ENCODE measurements at regions not wholly inside any gene's neighbourhood (a gene's known extent, or its start where the extent isn't known, plus 50 kb on each side); places are given as distances from the start of the nearest gene placed in this dataset.

DNA sequence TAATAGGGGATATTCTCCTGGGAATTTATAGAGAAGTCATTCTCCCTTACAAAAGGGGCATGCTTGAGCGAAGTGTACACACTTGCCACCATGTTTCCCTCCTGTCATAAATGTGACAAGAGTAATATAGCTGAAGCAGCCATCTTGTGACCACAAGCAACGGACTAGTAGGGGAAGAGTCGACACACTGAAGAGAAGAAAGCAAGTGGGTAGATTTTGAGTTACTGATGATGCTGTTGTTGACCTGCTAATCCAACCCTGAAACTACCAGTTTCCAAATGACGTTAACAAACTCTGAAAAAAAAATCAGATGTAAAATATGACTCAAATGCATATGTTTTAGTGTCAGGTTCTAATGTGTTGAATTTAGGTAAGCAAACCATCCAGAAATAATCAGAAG lies 350.4 kb downstream of the CDH10 start:
- no peaks in the 10 kb centered on the region for H3K36me3 ChIP-seq (ENCODE audit: control insufficient read depth in 2 of 2, insufficient read depth in 2 of 2, low read length in 1 of 2)
- no peaks in the 10 kb centered on the region for H3K9me3 ChIP-seq (replicated peaks; ENCODE audit: control insufficient read depth, insufficient read depth, low read length)
- H4K20me1 ChIP-seq (ENCODE audit: control insufficient read depth, insufficient read depth) = no peaks in the 10 kb centered on the region
- H3K27me3 ChIP-seq (replicated peaks in 1 of 2; ENCODE audit: control insufficient read depth in 2 of 2, insufficient read depth in 2 of 2, low read length in 1 of 2) = no peaks in the 10 kb centered on the region
- CTCF ChIA-PET = no interaction called here
- H3K27ac ChIP-seq (ENCODE audit: control insufficient read depth, insufficient read depth) = no peak overlapping the region
- intact Hi-C loops (cut with micrococcal nuclease; ENCODE audit: unreplicated experiment) (no loop called here), in situ Hi-C loops (cut with MboI) (no loop called here)
- no peak overlapping the region for H3K4me3 ChIP-seq
- no peaks in the 10 kb centered on the region for H3K79me2 ChIP-seq (ENCODE audit: control insufficient read depth, insufficient read depth, low read length)
- POLR2A ChIA-PET = no interaction called here
- no peaks in the 10 kb centered on the region for H3K4me1 ChIP-seq (ENCODE audit: control insufficient read depth, insufficient read depth, low read length)
- BruUV-seq (replicated peaks) = no TSS peak
- no peak for FAIRE-seq
- no peak for DNase-seq (ENCODE audit: low read depth, low spot score)
- SMC1A ChIA-PET (ENCODE audit: uncharacterized antibody, unreplicated experiment) = no interaction called here
- WGBS (ENCODE audit: insufficient coverage, insufficient replicate concordance, low lambda C conversion rate, missing lambda C conversion rate) = 20% methylated on average over 4 of the region's 4 CpGs
- no peak overlapping the region for H3K9ac ChIP-seq (ENCODE audit: control insufficient read depth, insufficient read depth, low read length)
- no peak overlapping the region for H2AFZ ChIP-seq (ENCODE audit: control insufficient read depth, low read depth, low read length)
- RAD21 ChIA-PET (ENCODE audit: unreplicated experiment) = no interaction called here
- no peak overlapping the region for H3K4me2 ChIP-seq (ENCODE audit: control insufficient read depth, insufficient read depth)
- ATAC-seq = peak; percentile 71
- TF ChIP-seq MEF2A (IDR thresholded peaks at IDR 0.05; ENCODE audit: insufficient read depth, low read depth, low read length) (no peak), MAX (IDR thresholded peaks at IDR 0.05; ENCODE audit: low read depth, low read length) (no peak), ZSCAN29 (IDR thresholded peaks at IDR 0.05) (no peak), CEBPB (IDR thresholded peaks at IDR 0.05; ENCODE audit: borderline replicate concordance in 1 of 2, low read depth in 2 of 2, low read length in 2 of 2) (no peak), SREBF1 (IDR thresholded peaks at IDR 0.05; ENCODE audit: low read length) (no peak), KAT2A (conservative IDR thresholded peaks at IDR 0.05; ENCODE audit: control insufficient read depth, low read depth, low read length) (no peak), POU2F2 (IDR thresholded peaks at IDR 0.05; ENCODE audit: borderline replicate concordance, low read depth, low read length) (no peak), SP1 (IDR thresholded peaks at IDR 0.05; ENCODE audit: low read depth, low read length) (no peak), ZNF622 (IDR thresholded peaks at IDR 0.05) (no peak), MEF2B (IDR thresholded peaks at IDR 0.05; ENCODE audit: partially characterized antibody, poor library complexity, severe bottlenecking) (no peak), PKNOX1 (IDR thresholded peaks at IDR 0.05) (no peak), YBX1 (IDR thresholded peaks at IDR 0.05) (no peak)
- TF ChIP-seq, protein P1, sequence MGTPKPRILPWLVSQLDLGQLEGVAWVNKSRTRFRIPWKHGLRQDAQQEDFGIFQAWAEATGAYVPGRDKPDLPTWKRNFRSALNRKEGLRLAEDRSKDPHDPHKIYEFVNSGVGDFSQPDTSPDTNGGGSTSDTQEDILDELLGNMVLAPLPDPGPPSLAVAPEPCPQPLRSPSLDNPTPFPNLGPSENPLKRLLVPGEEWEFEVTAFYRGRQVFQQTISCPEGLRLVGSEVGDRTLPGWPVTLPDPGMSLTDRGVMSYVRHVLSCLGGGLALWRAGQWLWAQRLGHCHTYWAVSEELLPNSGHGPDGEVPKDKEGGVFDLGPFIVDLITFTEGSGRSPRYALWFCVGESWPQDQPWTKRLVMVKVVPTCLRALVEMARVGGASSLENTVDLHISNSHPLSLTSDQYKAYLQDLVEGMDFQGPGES (IDR thresholded peaks at IDR 0.05) = no peak
- TF ChIP-seq, protein P2, sequence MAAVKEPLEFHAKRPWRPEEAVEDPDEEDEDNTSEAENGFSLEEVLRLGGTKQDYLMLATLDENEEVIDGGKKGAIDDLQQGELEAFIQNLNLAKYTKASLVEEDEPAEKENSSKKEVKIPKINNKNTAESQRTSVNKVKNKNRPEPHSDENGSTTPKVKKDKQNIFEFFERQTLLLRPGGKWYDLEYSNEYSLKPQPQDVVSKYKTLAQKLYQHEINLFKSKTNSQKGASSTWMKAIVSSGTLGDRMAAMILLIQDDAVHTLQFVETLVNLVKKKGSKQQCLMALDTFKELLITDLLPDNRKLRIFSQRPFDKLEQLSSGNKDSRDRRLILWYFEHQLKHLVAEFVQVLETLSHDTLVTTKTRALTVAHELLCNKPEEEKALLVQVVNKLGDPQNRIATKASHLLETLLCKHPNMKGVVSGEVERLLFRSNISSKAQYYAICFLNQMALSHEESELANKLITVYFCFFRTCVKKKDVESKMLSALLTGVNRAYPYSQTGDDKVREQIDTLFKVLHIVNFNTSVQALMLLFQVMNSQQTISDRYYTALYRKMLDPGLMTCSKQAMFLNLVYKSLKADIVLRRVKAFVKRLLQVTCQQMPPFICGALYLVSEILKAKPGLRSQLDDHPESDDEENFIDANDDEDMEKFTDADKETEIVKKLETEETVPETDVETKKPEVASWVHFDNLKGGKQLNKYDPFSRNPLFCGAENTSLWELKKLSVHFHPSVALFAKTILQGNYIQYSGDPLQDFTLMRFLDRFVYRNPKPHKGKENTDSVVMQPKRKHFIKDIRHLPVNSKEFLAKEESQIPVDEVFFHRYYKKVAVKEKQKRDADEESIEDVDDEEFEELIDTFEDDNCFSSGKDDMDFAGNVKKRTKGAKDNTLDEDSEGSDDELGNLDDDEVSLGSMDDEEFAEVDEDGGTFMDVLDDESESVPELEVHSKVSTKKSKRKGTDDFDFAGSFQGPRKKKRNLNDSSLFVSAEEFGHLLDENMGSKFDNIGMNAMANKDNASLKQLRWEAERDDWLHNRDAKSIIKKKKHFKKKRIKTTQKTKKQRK (IDR thresholded peaks at IDR 0.05; ENCODE audit: low read depth, low read length) = no peak
- TF ChIP-seq, protein P3, sequence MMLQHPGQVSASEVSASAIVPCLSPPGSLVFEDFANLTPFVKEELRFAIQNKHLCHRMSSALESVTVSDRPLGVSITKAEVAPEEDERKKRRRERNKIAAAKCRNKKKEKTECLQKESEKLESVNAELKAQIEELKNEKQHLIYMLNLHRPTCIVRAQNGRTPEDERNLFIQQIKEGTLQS (IDR thresholded peaks at IDR 0.05; ENCODE audit: borderline replicate concordance, extremely low read depth, low read depth, low read length) = no peak
- TF ChIP-seq, protein P4, sequence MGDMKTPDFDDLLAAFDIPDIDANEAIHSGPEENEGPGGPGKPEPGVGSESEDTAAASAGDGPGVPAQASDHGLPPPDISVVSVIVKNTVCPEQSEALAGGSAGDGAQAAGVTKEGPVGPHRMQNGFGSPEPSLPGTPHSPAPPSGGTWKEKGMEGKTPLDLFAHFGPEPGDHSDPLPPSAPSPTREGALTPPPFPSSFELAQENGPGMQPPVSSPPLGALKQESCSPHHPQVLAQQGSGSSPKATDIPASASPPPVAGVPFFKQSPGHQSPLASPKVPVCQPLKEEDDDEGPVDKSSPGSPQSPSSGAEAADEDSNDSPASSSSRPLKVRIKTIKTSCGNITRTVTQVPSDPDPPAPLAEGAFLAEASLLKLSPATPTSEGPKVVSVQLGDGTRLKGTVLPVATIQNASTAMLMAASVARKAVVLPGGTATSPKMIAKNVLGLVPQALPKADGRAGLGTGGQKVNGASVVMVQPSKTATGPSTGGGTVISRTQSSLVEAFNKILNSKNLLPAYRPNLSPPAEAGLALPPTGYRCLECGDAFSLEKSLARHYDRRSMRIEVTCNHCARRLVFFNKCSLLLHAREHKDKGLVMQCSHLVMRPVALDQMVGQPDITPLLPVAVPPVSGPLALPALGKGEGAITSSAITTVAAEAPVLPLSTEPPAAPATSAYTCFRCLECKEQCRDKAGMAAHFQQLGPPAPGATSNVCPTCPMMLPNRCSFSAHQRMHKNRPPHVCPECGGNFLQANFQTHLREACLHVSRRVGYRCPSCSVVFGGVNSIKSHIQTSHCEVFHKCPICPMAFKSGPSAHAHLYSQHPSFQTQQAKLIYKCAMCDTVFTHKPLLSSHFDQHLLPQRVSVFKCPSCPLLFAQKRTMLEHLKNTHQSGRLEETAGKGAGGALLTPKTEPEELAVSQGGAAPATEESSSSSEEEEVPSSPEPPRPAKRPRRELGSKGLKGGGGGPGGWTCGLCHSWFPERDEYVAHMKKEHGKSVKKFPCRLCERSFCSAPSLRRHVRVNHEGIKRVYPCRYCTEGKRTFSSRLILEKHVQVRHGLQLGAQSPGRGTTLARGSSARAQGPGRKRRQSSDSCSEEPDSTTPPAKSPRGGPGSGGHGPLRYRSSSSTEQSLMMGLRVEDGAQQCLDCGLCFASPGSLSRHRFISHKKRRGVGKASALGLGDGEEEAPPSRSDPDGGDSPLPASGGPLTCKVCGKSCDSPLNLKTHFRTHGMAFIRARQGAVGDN (IDR thresholded peaks at IDR 0.05) = no peak

Measured in GM12878 (cell line).